NOMO-1 (cell line): ENCODE measurements at regions not wholly inside any gene's neighbourhood (a gene's known extent, or its start where the extent isn't known, plus 50 kb on each side); places are given as distances from the start of the nearest gene placed in this dataset.
"Not testable (repeated sequence)": the region's sequence is repeated elsewhere in the genome, so short reads cannot be mapped to it uniquely, and the experiment has no call there.

Source experiments
- DNase-seq, 2 experiments: peaks; one replicate each; lab custom pipeline; 2025; ENCODE audit not compliant: unreplicated experiment in 2 of 2; lab: John Stamatoyannopoulos, UW

- no peak for DNase-seq
Measured at GRCh38 chr14:43356382-43356781, 1150.7 kb downstream of the FSCB start.

- DNase-seq = no peak
Measured at GRCh38 chr14:43341921-43342320, 1165.2 kb downstream of the FSCB start.

- DNase-seq = no peak
Measured at GRCh38 chr14:43338713-43339112, 1168.4 kb downstream of the FSCB start.

- no peak for DNase-seq
Measured at GRCh38 chr14:43336351-43336750, 1170.7 kb downstream of the FSCB start.

- not testable (repeated sequence) for DNase-seq
Measured at GRCh38 chr14:43326501-43327407, 1180.3 kb downstream of the FSCB start.

GRCh38 chr14:43316427-43316826 is 1190.7 kb downstream of the FSCB start:
- no peak for DNase-seq

GRCh38 chr14:43313719-43314118 is 1193.4 kb downstream of the FSCB start:
- no peak for DNase-seq

DNA sequence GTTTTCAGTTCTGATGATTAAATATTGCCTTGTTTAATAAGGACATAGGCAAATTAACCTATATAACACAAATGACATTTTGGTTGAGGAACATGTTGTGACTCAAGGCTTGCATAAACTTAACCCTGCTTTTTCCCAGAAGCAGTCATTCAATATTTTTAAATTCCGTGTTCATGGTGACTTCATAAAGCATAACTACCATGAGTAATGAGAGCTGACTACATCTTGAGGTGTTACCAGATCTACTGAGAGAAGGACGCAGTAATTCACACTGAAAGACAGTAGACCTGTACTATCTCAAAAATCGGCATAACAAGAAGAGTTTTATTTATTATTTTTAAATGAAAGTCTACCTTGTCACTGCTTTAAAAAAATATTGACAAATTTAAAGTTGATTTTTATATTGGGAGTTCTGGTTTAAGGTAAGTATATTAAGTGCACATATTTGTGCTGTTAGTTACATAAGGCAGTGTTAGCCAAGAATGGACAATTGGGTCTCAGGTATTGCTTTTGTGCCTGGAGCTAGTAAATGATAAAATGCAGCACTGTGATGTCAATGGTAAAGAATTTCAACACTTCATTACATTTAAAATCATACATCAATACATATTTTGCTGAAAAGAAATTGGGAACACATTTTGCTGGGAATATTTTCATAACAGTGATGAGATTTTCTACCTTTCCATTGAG is 1198.5 kb downstream of the FSCB start:
- DNase-seq = no peak

GRCh38 chr14:43307836-43308235 is 1199.2 kb downstream of the FSCB start:
- DNase-seq = no peak

- DNase-seq = no peak
Measured at GRCh38 chr14:43306053-43306452, 1201.0 kb downstream of the FSCB start.

GRCh38 chr14:43297794-43298193 is 1209.3 kb downstream of the FSCB start:
- DNase-seq = no peak

DNA sequence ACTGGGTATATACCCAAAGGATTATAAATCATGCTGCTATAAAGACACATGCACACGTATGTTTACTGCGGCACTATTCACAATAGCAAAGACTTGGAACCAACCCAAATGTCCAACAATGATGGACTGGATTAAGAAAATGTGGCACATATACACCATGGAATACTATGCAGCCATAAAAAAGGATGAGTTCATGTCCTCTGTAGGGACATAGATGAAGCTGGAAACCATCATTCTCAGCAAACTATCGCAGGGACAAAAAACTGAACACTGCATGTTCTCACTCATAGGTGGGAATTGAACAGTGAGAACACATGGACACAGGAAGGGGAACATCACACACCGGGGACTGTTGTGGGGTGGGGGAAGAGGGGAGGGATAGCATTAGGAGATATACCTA is 1211.0 kb downstream of the FSCB start:
- DNase-seq = not testable (repeated sequence)

- DNase-seq = no peak
Measured at GRCh38 chr14:43285575-43285974, 1221.5 kb downstream of the FSCB start.

DNA sequence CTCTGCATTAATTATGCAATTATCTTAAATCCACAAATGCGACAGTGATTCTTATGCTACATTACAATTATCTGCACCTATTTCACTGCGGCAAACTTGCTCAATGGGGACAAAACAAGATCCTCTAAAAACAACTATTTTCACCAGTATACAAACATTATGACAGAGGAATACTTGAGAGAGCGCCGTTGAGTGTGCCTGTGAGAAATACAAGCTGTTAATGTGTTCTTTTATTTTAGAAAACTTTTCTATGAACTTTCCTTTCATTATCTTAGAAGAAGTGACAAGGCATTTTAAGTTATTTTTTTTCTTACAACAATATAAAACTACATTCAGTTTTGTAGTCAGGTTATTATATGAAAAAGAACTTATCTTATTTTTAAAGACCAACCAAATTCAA is 1247.0 kb downstream of the FSCB start:
- no peak for DNase-seq

DNA sequence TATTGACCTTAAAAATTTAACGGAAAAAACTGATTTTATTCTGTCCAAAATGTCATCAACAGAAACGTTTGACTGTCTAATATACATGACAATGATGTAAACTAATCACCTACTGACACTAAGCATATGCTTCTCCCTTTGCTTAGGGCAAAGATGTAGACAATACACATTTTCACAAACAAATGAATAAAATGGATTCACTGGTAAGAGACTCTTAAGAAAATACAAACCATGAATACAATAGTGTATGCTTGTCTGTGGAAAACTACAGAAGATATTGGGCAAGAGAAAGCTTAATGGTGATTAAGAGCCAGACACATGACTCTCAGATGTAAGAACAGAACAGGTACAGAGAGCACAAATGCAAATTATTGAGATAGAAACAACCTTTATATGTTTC is 1248.7 kb downstream of the FSCB start:
- DNase-seq = no peak

DNA sequence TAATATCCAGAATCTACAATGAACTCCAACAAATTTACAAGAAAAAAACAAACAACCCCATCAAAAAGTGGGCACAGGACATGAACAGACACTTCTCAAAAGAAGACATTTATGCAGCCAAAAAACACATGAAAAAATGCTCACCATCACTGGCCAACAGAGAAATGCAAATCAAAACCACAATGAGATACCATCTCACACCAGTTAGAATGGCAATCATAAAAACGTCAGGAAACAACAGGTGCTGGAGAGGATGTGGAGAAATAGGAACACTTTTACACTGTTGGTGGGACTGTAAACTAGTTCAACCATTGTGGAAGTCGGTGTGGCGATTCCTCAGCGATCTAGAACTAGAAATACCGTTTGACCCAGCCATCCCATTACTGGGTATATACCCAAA is 1250.1 kb downstream of the FSCB start:
- not testable (repeated sequence) for DNase-seq

- no peak for DNase-seq
Measured at GRCh38 chr14:43252866-43253265, 1254.2 kb downstream of the FSCB start.

- no peak for DNase-seq
Measured at GRCh38 chr14:43249591-43249990, 1257.5 kb downstream of the FSCB start.

DNA sequence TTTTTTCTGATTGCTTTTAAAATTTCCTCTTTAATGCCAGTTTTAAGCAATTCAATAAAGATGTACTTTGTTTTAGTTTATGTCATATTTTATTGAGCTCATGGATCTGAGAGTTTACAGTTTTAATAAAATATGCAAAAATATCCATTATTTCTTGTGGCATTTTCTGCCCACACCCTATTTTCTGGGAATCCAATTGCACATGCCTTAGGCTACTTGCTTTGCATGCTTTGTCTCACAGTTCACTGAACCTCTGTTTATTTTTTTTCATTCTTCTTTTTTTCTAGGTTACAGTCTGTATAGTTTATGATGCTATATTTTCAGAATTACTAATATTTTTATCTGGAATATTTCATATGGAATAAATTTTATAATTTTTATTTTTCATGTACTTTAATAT is 1258.0 kb downstream of the FSCB start:
- no peak for DNase-seq

- no peak for DNase-seq
Measured at GRCh38 chr14:43247877-43248276, 1259.2 kb downstream of the FSCB start.

- DNase-seq = no peak
Measured at GRCh38 chr14:43244142-43244625, 1262.9 kb downstream of the FSCB start.

GRCh38 chr14:43243168-43243567 is 1263.9 kb downstream of the FSCB start:
- DNase-seq = no peak
